HepG2 (cell line): ENCODE measurements at regions not wholly inside any gene's neighbourhood (a gene's known extent, or its start where the extent isn't known, plus 50 kb on each side); places are given as distances from the start of the nearest gene placed in this dataset.

Experiments
- ATAC-seq: fragments of 200-7000 bp; cut with Tn5 transposase; 3 replicates; pipeline ENCODE4 v1.9.1; 2020; ENCODE audit warnings: mild to moderate bottlenecking, moderate library complexity
- BruUV-seq: library from RNA; stranded (reverse); fragments of 400-500 nt; replicated peaks from 2 replicates; lab custom pipeline; 2021; lab: Mats Ljungman, UMichigan
- CTCF ChIA-PET: fragments of 300-600 bp; formaldehyde crosslinking; extraction: SDS; loops from one replicate; lab custom pipeline; 2021; ENCODE audit warnings: low total read pairs, inconsistent platforms, low intra/inter-chr PET ratio; lab: Yijun Ruan, JAX
- POLR2A ChIA-PET: fragments of 350-600 bp; sonication (Branson Sonifier 250); formaldehyde crosslinking; loops from one replicate; lab custom pipeline; 2020; ENCODE audit warnings: antibody characterized with exemption, inconsistent platforms; lab: Yijun Ruan, JAX
- DNase-seq: peaks from one replicate; pipeline ENCODE4 v3.0.0-alpha.2; 2015; ENCODE audit warnings: low spot score
- FAIRE-seq: peaks from 3 replicates; lab custom pipeline; 2011; peaks lifted over from hg19 to GRCh38; lab: Jason Lieb, UNC
- H2AFZ ChIP-seq: one replicate; pipeline ENCODE4 v1.6.1; 2011; ENCODE audit warnings: low read length, inconsistent platforms
- H3K27ac ChIP-seq: fragments of 300-600 bp; 3 replicates; pipeline ENCODE4 v1.8.0; 2011; ENCODE audit warnings: mixed run types, mild to moderate bottlenecking, mixed read lengths, low read length, inconsistent platforms; ENCODE audit not compliant: insufficient read depth; ENCODE audit errors: extremely low read length
- H3K27me3 ChIP-seq, 2 experiments: fragments of 200-600 bp in 1 of 2; 2 replicates in 1 of 2; 3 replicates in 1 of 2; pipeline versions ENCODE4 v1.6.0 to v1.8.0; 2011; ENCODE audit warnings: low read length in 2 of 2, mild to moderate bottlenecking in 2 of 2, moderate library complexity in 2 of 2, inconsistent platforms in 1 of 2; ENCODE audit not compliant: insufficient read depth in 2 of 2, control insufficient read depth in 1 of 2
- H3K36me3 ChIP-seq, 2 experiments: fragments of 200-600 bp in 1 of 2; replicated peaks in 1 of 2; 2 replicates in 1 of 2; 3 replicates in 1 of 2; pipeline versions ENCODE4 v1.5.1 to v1.8.0; 2011; ENCODE audit warnings: low read length in 2 of 2, inconsistent platforms in 1 of 2; ENCODE audit not compliant: insufficient read depth in 2 of 2, control insufficient read depth in 1 of 2
- H3K4me1 ChIP-seq: 2 replicates; pipeline ENCODE4 v1.5.1; 2012; ENCODE audit warnings: low read length, inconsistent platforms; ENCODE audit not compliant: insufficient read depth
- H3K4me2 ChIP-seq: 2 replicates; pipeline ENCODE4 v1.6.0; 2011; ENCODE audit warnings: low read depth, low read length, inconsistent platforms
- H3K4me3 ChIP-seq, 3 experiments: fragments of 200-600 bp in 1 of 3; sonication (generic), shearing (Covaris generic) in 1 of 3; replicated peaks in 1 of 3; 2 replicates each; pipeline ENCODE4 v1.5.1; 2011 to 2016; ENCODE audit warnings: low read length in 3 of 3, inconsistent platforms in 2 of 3, low read depth in 2 of 3, mild to moderate bottlenecking in 2 of 3, control low read depth in 1 of 3, mixed read lengths in 1 of 3; ENCODE audit not compliant: insufficient read depth in 1 of 3
- H3K79me2 ChIP-seq: one replicate; pipeline ENCODE4 v1.6.1; 2011; ENCODE audit warnings: low read length, inconsistent platforms; ENCODE audit not compliant: insufficient read depth
- H3K9ac ChIP-seq: 2 replicates; pipeline ENCODE4 v1.6.0; 2011; ENCODE audit warnings: mild to moderate bottlenecking, low read depth, low read length, inconsistent platforms; ENCODE audit not compliant: insufficient read depth
- H3K9me3 ChIP-seq: 2 replicates; pipeline ENCODE4 v1.5.1; 2012; ENCODE audit warnings: mild to moderate bottlenecking, low read length
- H4K20me1 ChIP-seq: 2 replicates; pipeline ENCODE4 v1.6.0; 2011; ENCODE audit warnings: inconsistent platforms, mild to moderate bottlenecking, low read length, moderate library complexity; ENCODE audit not compliant: insufficient read depth
- PAX8 ChIP-seq: sonication (generic); formaldehyde crosslinking; IDR thresholded peaks from 2 replicates; pipeline ENCODE4 v1.8.0; 2022; ENCODE audit warnings: mild to moderate bottlenecking, missing genetic modification reagents, borderline replicate concordance
- POGK ChIP-seq: sonication (generic); formaldehyde crosslinking; conservative IDR thresholded peaks from 2 replicates; pipeline ENCODE4 v1.8.0; 2022; ENCODE audit warnings: mild to moderate bottlenecking, moderate library complexity, missing genetic modification reagents
- PREB ChIP-seq: sonication (generic); formaldehyde crosslinking; IDR thresholded peaks from 2 replicates; pipeline ENCODE4 v1.4.0; 2020; ENCODE audit warnings: missing genetic modification reagents
- RBM22 ChIP-seq: fragments of 200-400 bp; formaldehyde crosslinking; optimal IDR thresholded peaks from 2 replicates; pipeline ENCODE3; 2017; ENCODE audit warnings: mild to moderate bottlenecking, low read length, moderate library complexity
- ZNF260 ChIP-seq: sonication (generic); formaldehyde crosslinking; IDR thresholded peaks from 2 replicates; pipeline ENCODE4 v1.4.0; 2020; ENCODE audit warnings: missing genetic modification reagents, low read depth, mild to moderate bottlenecking, borderline replicate concordance
- ZNF720 ChIP-seq: sonication (generic); formaldehyde crosslinking; IDR thresholded peaks from 2 replicates; pipeline ENCODE4 v1.4.0; 2020; ENCODE audit warnings: missing genetic modification reagents
- WGBS: methylation state at CpG from one replicate; pipeline ENCODE4 v1.1.6; 2017; ENCODE audit warnings: low lambda C conversion rate; 5-methylcytosine and 5-hydroxymethylcytosine counted together
- in situ Hi-C: cut with HindIII; loops from 2 replicates; pipeline ENCODE4 v1.10.0; 2017; ENCODE audit warnings: low pct_unique_long_range_greater_than_20kb; ENCODE audit not compliant: extremely low pct_ligation_motif_present
- intact Hi-C: fragments of 100-400 bp; cut with micrococcal nuclease; formaldehyde crosslinking; loops from one replicate; pipeline ENCODE4 v1.10.0; 2022; ENCODE audit not compliant: unreplicated experiment
- TF ChIP-seq, protein P1 (sequence below): IDR thresholded peaks from 2 replicates; pipeline ENCODE4 v1.6.1; 2016; ENCODE audit warnings: low read depth
- TF ChIP-seq, protein P2 (sequence below): sonication (generic); formaldehyde crosslinking; IDR thresholded peaks from 2 replicates; pipeline ENCODE4 v1.5.0; 2020; ENCODE audit warnings: mild to moderate bottlenecking, missing genetic modification reagents

DNA sequence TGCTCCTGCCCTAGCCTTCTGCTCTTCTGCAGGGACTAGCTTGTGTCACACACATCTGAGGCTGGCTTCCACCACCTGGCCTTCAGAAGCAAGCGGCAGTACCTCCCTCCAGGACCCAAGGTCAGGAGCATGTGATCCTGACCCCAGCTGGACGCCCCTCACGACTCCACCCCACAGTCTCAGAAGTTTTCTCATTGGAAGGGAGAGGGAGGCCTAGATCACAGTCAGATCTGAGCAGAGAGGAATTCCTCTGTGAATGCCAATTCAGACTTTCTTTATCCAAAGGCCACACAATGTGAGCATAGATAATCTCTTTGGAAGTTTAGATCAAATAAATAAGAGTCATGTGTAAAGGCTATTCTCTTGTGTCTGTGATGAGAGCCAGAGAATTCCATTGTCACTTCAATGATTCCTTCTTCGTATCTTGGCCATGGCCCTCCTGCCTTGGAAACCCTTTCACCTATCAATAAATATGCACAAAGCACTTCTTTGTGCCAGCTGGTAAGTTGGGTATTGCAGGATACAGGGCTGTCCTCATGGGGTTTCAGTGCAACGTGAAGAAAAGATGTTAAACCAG lies 142.9 kb downstream of the SNX19 start (continued):
- TF ChIP-seq PREB (CRISPR knock-in tag): no peak
- no peak for TF ChIP-seq ZNF260
- TF ChIP-seq, protein P1, sequence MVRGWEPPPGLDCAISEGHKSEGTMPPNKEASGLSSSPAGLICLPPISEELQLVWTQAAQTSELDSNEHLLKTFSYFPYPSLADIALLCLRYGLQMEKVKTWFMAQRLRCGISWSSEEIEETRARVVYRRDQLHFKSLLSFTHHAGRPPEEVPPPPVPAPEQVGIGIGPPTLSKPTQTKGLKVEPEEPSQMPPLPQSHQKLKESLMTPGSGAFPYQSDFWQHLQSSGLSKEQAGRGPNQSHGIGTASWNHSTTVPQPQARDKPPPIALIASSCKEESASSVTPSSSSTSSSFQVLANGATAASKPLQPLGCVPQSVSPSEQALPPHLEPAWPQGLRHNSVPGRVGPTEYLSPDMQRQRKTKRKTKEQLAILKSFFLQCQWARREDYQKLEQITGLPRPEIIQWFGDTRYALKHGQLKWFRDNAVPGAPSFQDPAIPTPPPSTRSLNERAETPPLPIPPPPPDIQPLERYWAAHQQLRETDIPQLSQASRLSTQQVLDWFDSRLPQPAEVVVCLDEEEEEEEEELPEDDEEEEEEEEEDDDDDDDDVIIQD: no peak
- TF ChIP-seq PAX8 (CRISPR knock-in tag): no peak
- TF ChIP-seq POGK (CRISPR knock-in tag): no peak
- TF ChIP-seq ZNF720 (CRISPR knock-in tag): no peak

GRCh38 chr11:130774703-130775102 lies 141.6 kb downstream of the SNX19 start:
- no peak overlapping the region for H3K9ac ChIP-seq
- 0 out of 5 replicates have a peak, but pooled peaks cover 0 to 4% of the 10 kb centered on the region in 2 experiments for H3K27me3 ChIP-seq
- ATAC-seq (no peak), FAIRE-seq (no peak), DNase-seq (no peak)
- no peaks in the 10 kb centered on the region for H3K36me3 ChIP-seq
- ChIA-PET CTCF (no interaction called here), POLR2A (no interaction called here)
- H2AFZ ChIP-seq: no peak overlapping the region
- TF ChIP-seq RBM22: no peak
- TF ChIP-seq, protein P2, sequence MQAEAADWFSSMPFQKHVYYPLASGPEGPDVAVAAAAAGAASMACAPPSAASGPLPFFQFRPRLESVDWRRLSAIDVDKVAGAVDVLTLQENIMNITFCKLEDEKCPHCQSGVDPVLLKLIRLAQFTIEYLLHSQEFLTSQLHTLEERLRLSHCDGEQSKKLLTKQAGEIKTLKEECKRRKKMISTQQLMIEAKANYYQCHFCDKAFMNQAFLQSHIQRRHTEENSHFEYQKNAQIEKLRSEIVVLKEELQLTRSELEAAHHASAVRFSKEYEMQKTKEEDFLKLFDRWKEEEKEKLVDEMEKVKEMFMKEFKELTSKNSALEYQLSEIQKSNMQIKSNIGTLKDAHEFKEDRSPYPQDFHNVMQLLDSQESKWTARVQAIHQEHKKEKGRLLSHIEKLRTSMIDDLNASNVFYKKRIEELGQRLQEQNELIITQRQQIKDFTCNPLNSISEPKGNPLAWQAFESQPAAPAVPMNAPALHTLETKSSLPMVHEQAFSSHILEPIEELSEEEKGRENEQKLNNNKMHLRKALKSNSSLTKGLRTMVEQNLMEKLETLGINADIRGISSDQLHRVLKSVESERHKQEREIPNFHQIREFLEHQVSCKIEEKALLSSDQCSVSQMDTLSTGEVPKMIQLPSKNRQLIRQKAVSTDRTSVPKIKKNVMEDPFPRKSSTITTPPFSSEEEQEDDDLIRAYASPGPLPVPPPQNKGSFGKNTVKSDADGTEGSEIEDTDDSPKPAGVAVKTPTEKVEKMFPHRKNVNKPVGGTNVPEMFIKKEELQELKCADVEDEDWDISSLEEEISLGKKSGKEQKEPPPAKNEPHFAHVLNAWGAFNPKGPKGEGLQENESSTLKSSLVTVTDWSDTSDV (CRISPR knock-in tag): no peak
- no peaks in the 10 kb centered on the region for H3K79me2 ChIP-seq
- in situ Hi-C loops (no loop called here), intact Hi-C loops (loop anchor here (2.0 kb wide), 1 partner anchor 60 kb away; no protein-coding TSS in a partner anchor)
- H3K9me3 ChIP-seq: no peaks in the 10 kb centered on the region
- no peaks in the 10 kb centered on the region for H4K20me1 ChIP-seq
- no peak overlapping the region for H3K4me2 ChIP-seq
- no peak overlapping the region for H3K4me3 ChIP-seq
- BruUV-seq: no TSS peak
- H3K4me1 ChIP-seq: no peaks in the 10 kb centered on the region
- 7% methylated on average over 3 of the region's 3 CpGs for WGBS
- H3K27ac ChIP-seq: no peak overlapping the region
